IPS-NIHi7 (cell line): ENCODE measurements at regions not wholly inside any gene's neighbourhood (a gene's known extent, or its start where the extent isn't known, plus 50 kb on each side); places are given as distances from the start of the nearest gene placed in this dataset.

Experiments
- DNase-seq: peaks from one replicate; pipeline ENCODE4 v3.0.0; 2012; ENCODE audit warnings: mixed read lengths; ENCODE audit errors: extremely low spot score

GRCh38 chr4:137740141-137740540 is 207.8 kb upstream of the PCDH18 start:
- DNase-seq = no peak

GRCh38 chr4:137739391-137739790 is 207.1 kb upstream of the PCDH18 start:
- no peak for DNase-seq

GRCh38 chr4:137738375-137738990 is 206.2 kb upstream of the PCDH18 start:
- no peak for DNase-seq

- DNase-seq = no peak
Measured at GRCh38 chr4:137735561-137736104, 203.3 kb upstream of the PCDH18 start.

GRCh38 chr4:137733174-137734141 is 201.2 kb upstream of the PCDH18 start:
- DNase-seq = peak; percentile 76

GRCh38 chr4:137722910-137723309 is 190.6 kb upstream of the PCDH18 start:
- no peak for DNase-seq

GRCh38 chr4:137711502-137711901 is 179.2 kb upstream of the PCDH18 start:
- DNase-seq = no peak

GRCh38 chr4:137707626-137708025 is 175.3 kb upstream of the PCDH18 start:
- DNase-seq = no peak

GRCh38 chr4:137707102-137707620 is 174.9 kb upstream of the PCDH18 start:
- DNase-seq = no peak

GRCh38 chr4:137705171-137705783 is 173.0 kb upstream of the PCDH18 start:
- DNase-seq = no peak

- DNase-seq = no peak
Measured at GRCh38 chr4:137703195-137703594, 170.9 kb upstream of the PCDH18 start.

- DNase-seq = no peak
Measured at GRCh38 chr4:137702512-137702911, 170.2 kb upstream of the PCDH18 start.

- no peak for DNase-seq
Measured at GRCh38 chr4:137701401-137701800, 169.1 kb upstream of the PCDH18 start.

GRCh38 chr4:137700751-137701150 is 168.5 kb upstream of the PCDH18 start:
- no peak for DNase-seq

GRCh38 chr4:137700072-137700471 is 167.8 kb upstream of the PCDH18 start:
- DNase-seq = no peak

- DNase-seq = no peak
Measured at GRCh38 chr4:137694138-137694537, 161.8 kb upstream of the PCDH18 start.

GRCh38 chr4:137693641-137694040 is 161.3 kb upstream of the PCDH18 start:
- no peak for DNase-seq

- no peak for DNase-seq
Measured at GRCh38 chr4:137692205-137692604, 159.9 kb upstream of the PCDH18 start.

GRCh38 chr4:137688651-137689050 is 156.4 kb upstream of the PCDH18 start:
- DNase-seq = no peak

GRCh38 chr4:137685357-137685756 is 153.1 kb upstream of the PCDH18 start:
- DNase-seq = no peak

GRCh38 chr4:137681081-137681480 is 148.8 kb upstream of the PCDH18 start:
- DNase-seq = no peak

- DNase-seq = no peak
Measured at GRCh38 chr4:137678796-137679195, 146.5 kb upstream of the PCDH18 start.
